Nephron progenitor cell (in vitro differentiated cells): ENCODE measurements at regions not wholly inside any gene's neighbourhood (a gene's known extent, or its start where the extent isn't known, plus 50 kb on each side); places are given as distances from the start of the nearest gene placed in this dataset.
A peak's percentile ranks its signal among the peaks of the same experiment; 100 is the strongest.

Experiments used
- DNase-seq: peaks from one replicate; pipeline ENCODE4 v3.0.0; 2021
- H3K27ac Mint-ChIP-seq: 2 replicates; pipeline ENCODE4 v1.8.0; 2021; ENCODE audit warnings: mild to moderate bottlenecking, moderate library complexity, mixed read lengths
- H3K27me3 Mint-ChIP-seq: 2 replicates; pipeline ENCODE4 v1.8.0; 2021; ENCODE audit warnings: mild to moderate bottlenecking, low read depth, mixed read lengths; ENCODE audit not compliant: poor library complexity
- H3K36me3 Mint-ChIP-seq: 2 replicates; pipeline ENCODE4 v1.8.0; 2021; ENCODE audit warnings: low read depth, mixed read lengths
- H3K4me1 Mint-ChIP-seq: 2 replicates; pipeline ENCODE4 v1.8.0; 2021; ENCODE audit warnings: mixed read lengths
- H3K4me3 Mint-ChIP-seq: 2 replicates; pipeline ENCODE4 v1.8.0; 2021; ENCODE audit warnings: mild to moderate bottlenecking, moderate library complexity, mixed read lengths
- H3K9me3 Mint-ChIP-seq: 2 replicates; pipeline ENCODE4 v1.8.0; 2021; ENCODE audit warnings: mild to moderate bottlenecking, moderate library complexity, mixed read lengths
- TF ChIP-seq, protein P1 (sequence below): fragments of 200-600 bp; sonication (generic); IDR thresholded peaks from 2 replicates; pipeline ENCODE4 v1.5.0; 2021; ENCODE audit warnings: antibody characterized with exemption

GRCh38 chrX:20951016-20951810 lies 423.0 kb upstream of the CNKSR2 start:
- TF ChIP-seq, protein P1, sequence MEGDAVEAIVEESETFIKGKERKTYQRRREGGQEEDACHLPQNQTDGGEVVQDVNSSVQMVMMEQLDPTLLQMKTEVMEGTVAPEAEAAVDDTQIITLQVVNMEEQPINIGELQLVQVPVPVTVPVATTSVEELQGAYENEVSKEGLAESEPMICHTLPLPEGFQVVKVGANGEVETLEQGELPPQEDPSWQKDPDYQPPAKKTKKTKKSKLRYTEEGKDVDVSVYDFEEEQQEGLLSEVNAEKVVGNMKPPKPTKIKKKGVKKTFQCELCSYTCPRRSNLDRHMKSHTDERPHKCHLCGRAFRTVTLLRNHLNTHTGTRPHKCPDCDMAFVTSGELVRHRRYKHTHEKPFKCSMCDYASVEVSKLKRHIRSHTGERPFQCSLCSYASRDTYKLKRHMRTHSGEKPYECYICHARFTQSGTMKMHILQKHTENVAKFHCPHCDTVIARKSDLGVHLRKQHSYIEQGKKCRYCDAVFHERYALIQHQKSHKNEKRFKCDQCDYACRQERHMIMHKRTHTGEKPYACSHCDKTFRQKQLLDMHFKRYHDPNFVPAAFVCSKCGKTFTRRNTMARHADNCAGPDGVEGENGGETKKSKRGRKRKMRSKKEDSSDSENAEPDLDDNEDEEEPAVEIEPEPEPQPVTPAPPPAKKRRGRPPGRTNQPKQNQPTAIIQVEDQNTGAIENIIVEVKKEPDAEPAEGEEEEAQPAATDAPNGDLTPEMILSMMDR = no peak
- Mint-ChIP-seq H3K9me3 (peaks cover 3% of the 10 kb centered on the region), H3K27ac (no peak overlapping the region), H3K4me3 (no peak overlapping the region), H3K36me3 (no peaks in the 10 kb centered on the region), H3K4me1 (peaks cover 34% of the 10 kb centered on the region), H3K27me3 (no peaks in the 10 kb centered on the region)
- no peak for DNase-seq

DNA sequence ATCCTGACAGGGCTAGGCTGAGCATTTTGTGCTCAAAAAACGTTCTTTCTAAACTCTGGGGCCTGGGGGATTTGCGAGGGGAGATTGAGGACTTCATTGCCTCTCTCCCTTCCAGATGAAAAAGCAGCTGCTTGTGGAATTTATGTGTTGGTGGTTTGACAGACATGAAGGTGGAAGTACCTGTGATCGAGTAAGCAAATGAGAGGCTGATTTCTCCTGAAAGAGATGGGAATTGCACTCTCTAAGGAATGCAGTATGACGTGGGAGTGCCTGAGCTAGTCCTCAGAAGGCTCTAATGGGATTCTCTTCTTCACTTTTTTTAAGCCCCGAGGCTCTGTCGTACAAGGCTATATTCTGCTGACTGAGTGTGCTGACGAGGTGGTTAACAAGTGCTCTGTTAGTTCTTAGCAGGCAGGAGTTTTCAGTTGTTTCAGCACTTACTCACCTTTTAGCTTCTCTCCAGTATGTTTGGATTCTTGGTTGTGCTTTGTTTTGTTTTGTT lies 426.8 kb upstream of the CNKSR2 start:
- peak overlapping the region; percentile 64 for H3K4me3 Mint-ChIP-seq
- no peaks in the 10 kb centered on the region for H3K27me3 Mint-ChIP-seq
- no peak for DNase-seq
- no peaks in the 10 kb centered on the region for H3K36me3 Mint-ChIP-seq
- H3K4me1 Mint-ChIP-seq = peaks cover 39% of the 10 kb centered on the region
- no peaks in the 10 kb centered on the region for H3K9me3 Mint-ChIP-seq
- no peak overlapping the region for H3K27ac Mint-ChIP-seq
- TF ChIP-seq, protein P1 = no peak

GRCh38 chrX:20913760-20914159 lies 460.5 kb upstream of the CNKSR2 start:
- Mint-ChIP-seq H3K27ac (no peak overlapping the region), H3K36me3 (no peaks in the 10 kb centered on the region), H3K4me1 (no peaks in the 10 kb centered on the region), H3K4me3 (no peak overlapping the region), H3K9me3 (no peaks in the 10 kb centered on the region), H3K27me3 (no peaks in the 10 kb centered on the region)
- DNase-seq = peak; percentile 79
- TF ChIP-seq, protein P1 = no peak

- Mint-ChIP-seq H3K9me3 (peaks cover 23% of the 10 kb centered on the region), H3K4me1 (no peaks in the 10 kb centered on the region), H3K27ac (no peak overlapping the region), H3K27me3 (no peaks in the 10 kb centered on the region), H3K4me3 (no peak overlapping the region), H3K36me3 (no peaks in the 10 kb centered on the region)
- no peak for DNase-seq
- TF ChIP-seq, protein P1 = no peak
Measured at GRCh38 chrX:20906571-20906970, 467.6 kb upstream of the CNKSR2 start.

GRCh38 chrX:20884565-20884964 lies 489.7 kb upstream of the CNKSR2 start:
- H3K4me1 Mint-ChIP-seq = no peaks in the 10 kb centered on the region

More at GRCh38 chrX:20884565-20884964, 489.7 kb upstream of the CNKSR2 start:
- Mint-ChIP-seq H3K36me3 (no peaks in the 10 kb centered on the region), H3K27ac (no peak overlapping the region), H3K9me3 (peaks cover 13% of the 10 kb centered on the region), H3K4me3 (no peak overlapping the region), H3K27me3 (peaks cover 3% of the 10 kb centered on the region)
- DNase-seq = no peak
- TF ChIP-seq, protein P1 = no peak
